Endometrium (tissue), 2 donors: ENCODE measurements at regions not wholly inside any gene's neighbourhood (a gene's known extent, or its start where the extent isn't known, plus 50 kb on each side); places are given as distances from the start of the nearest gene placed in this dataset.

ENCODE experiments used
- FAIRE-seq: peaks from 2 replicates; lab custom pipeline; 2012; peaks lifted over from hg19 to GRCh38; lab: Jason Lieb, UNC
- donor health status: control.
- donor health status: control.

DNA sequence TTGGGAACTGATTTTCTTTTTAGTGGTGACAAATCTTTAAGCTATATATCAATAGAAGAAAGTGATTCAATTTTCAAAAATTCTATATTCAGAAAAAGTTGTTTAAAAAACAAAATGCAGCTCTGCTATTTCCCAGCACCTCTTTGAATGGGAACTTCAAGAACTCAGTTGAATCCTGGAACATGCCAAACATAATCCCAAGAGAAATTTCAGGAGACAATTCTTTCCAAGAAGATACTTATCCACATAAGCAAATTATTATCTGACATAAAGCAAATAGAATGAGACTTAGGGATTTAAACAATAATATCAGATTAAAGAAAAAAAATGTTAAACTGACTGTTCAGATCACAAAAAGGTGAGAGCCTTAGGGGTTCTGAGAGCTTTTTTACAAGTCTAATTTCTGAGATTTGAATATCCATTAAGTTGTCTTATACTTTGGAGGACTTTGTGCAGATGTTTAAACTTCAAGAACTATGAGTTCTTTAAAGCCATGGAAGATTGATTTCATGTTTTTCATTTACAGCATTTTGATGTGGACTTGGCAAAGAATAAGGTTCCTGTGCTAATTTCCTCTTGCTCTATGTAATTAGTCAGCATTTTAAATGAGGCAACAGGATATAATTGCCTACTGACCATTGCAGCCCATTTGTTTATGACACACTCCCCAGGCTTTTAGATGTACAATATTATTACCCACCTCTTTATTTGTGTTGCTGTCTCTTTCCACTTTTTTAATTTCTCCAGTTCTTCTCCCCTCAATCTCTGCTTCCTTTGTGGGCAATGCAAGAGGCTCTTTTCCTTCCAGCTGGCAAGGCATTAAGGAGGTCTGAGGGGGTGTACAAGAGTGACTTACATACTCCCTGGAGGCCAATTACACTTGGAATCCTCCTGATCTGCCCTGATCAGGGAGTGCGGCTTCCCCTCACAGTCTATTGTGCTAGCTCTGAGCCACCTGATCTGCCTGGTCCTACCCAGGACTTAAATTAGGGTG, 419.1 kb downstream of the NR2F1-AS1 start:
- peak; percentile 51 for FAIRE-seq

DNA sequence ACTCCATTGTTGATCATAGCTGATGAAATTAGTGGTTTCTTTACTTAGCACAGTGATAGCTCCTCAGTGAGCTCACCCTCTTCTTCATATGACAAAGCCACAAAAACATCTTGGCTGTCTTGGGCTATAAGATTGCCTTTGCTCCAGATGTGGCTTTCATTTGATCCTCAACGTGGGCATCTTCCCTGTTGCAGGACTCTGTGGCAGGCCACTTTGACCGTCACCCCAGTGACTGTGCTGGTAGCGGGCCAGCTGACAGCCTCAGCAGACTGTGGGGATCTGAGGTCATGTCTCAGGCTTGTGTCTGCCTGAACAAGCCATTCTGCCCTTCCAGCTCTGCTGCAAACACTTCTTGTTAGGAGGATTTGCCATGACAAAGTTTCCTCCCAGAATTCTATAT, 422.2 kb downstream of the NR2F1-AS1 start:
- FAIRE-seq = no peak

DNA sequence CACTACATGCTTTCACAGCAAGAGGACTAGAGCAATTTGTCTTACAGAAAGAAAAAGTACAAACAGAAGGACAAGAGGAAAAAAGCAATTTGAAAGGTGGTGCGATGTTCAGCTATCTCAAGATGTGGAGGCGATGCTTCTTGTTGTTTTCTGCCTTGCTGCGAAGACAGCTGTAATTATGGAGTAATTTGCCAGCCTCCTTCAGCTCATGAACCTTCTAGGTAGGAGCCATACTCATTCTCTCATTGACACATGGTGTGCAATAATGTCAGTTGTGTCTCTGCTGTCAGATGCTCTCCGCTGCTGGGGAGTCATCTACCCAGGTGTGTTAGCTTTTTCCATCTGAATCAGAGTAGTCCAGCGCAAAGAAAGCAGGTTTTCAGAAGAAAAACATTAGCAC, 424.5 kb downstream of the NR2F1-AS1 start:
- FAIRE-seq = no peak

DNA sequence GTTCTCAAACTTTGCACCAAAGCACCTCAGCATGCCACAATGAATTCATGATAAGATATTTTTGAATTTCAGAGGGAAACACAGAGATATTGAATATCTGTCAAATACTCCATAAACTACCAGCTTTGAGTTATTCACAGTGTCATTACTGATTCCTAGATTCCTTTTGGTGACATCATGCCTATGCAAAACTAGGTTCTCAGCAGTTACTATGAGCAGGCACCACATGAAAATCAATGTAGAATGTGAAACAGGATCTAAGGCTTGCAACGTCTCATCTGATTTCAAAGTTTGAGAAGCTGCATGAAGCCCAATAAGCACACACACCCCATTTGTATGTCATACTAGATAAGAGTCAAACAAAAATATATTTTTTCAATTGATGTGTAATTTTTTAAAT, 426.5 kb downstream of the NR2F1-AS1 start:
- no peak for FAIRE-seq

DNA sequence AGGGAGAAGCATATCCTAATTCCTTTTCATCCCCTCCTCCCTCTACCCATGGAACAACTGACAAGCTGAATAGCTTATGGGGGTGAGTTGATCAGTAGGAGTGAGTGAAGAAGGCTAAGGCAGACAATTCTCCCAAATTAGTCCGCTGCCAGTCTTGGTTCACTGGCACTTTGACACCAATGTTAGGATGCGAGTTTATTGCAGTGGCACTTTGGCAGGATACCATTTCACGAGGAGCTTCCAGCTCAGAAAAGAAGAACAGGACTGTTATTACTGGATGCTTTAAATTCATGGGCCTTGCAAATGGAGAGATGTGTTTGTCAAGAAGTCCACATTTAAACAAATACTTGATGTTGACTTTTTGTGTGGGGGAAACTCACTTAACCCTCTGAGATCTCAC, 427.6 kb downstream of the NR2F1-AS1 start:
- no peak for FAIRE-seq

DNA sequence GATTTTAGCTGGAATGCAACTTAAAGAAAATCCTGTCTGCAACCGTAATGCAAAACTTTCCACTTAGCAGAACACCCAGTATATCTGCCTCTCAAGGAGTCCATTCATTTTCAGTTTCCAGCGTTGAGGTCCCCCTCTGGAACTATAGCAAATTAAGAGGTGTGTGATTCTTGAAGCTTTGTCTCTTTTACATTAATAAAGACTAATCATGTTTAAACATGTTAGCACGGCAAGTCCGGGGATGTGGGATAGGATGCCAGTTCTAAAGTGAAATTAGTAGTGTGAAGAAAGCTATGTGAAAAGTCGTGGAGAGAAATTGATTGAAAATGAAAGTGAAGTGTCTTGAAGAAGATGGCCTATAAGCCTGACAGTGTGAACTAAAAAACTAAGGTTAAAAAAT, 429.1 kb downstream of the NR2F1-AS1 start:
- FAIRE-seq = no peak

DNA sequence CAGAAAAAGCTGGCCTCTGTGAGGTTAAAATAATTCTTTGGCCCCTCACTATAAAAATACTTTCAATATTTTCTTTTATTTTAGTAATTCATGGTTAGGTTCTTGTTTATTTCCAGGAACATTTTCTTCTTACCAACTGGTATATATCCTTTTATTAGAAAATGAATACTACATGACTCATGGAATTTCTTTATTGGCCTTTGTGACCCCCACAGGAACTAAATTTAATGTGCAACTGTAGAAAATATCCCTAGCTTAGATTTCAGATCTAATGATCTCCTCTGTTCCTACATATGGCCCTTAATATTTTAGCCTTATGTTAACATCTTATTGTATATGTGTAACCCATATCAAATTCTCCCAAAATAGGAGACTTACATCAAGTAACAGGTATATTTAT, 429.9 kb downstream of the NR2F1-AS1 start:
- FAIRE-seq = peak; percentile 15

DNA sequence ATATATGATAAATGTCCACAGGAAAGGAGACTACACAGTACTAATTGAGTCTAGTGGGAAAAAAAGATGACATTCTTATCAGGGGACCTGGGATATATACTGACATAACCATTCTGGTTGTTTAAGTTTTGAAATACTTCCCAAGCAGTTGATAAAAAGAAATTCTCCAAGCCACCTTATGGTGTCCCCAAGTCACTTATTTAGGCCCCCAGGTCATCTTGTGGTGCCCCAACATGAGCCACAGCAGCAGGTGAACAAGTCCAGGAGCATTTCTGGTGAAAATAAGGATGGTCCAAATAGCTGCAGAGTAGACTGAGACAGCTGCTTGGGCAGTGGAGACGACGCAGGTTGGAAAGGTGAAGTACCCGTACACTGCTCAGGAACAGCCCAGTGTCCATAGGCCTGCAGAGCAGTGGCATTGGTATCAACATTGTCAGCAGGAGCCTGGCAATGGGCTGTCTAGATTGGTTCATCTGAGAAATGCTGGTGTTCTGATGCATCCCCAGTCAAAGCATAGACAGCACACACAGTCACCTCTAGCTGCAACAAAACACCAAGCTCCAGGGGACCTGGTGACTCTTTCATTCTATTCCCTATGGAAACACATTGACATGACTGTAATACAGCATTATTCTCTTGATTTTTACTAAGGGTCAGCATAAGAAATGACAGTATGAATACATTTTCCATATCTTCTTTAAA, 430.6 kb downstream of the NR2F1-AS1 start:
- no peak for FAIRE-seq

DNA sequence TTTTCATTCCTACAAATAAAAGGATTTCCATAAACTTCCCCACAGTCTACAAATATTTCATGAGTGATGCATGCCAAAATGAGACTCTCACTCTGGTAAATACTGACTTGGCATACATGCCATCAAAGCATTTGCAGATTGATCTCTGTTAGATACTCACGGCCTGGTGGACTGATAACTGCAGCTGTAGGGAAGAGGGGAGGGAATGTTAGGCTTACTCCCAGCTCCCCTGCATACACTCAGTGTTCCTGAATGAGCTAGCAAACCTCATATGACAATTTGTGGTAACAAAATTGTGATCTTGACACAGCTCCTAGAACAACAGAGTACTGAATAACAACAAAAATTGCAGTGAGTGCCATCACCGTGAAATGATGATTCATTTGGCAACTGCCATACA, 435.3 kb downstream of the NR2F1-AS1 start:
- FAIRE-seq = no peak

DNA sequence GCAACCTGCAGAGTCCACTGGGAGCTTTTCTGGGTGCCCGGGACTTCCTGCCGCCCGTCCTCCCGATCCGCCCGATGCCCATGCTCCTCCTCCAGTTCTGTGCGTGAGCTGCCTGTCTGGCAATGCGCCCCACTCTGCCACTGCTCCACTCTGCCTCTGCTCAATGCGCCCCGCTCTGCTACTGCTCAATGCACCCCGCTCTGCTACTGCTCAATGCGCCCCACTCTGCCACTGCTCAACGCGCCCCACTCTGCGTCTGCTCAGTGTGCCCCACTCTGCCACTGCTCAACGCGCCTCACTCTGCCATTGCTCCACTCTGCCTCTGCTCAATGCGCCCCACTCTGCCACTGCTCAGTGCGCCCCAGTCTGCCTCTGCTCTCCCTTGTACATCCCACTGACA, 436.0 kb downstream of the NR2F1-AS1 start:
- FAIRE-seq = no peak

DNA sequence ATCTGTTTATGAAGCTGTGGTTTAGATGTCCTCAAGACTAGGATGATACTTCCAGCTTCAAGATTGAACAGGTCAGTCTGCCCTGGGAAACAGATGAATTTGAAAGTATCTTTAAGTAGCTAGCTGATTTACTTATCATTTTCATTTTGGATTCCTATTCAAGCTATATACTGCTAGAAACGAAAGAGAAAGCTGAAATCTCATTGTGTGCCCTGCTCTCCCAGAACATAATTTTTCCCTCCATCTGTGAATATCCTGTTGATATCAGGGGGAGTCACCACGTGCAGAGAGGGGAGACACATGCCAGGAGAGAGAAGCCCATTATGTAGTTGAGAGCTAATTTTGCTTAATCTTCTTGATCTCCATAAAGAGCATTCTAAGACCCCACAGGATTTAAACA, 439.1 kb downstream of the NR2F1-AS1 start:
- no peak for FAIRE-seq

DNA sequence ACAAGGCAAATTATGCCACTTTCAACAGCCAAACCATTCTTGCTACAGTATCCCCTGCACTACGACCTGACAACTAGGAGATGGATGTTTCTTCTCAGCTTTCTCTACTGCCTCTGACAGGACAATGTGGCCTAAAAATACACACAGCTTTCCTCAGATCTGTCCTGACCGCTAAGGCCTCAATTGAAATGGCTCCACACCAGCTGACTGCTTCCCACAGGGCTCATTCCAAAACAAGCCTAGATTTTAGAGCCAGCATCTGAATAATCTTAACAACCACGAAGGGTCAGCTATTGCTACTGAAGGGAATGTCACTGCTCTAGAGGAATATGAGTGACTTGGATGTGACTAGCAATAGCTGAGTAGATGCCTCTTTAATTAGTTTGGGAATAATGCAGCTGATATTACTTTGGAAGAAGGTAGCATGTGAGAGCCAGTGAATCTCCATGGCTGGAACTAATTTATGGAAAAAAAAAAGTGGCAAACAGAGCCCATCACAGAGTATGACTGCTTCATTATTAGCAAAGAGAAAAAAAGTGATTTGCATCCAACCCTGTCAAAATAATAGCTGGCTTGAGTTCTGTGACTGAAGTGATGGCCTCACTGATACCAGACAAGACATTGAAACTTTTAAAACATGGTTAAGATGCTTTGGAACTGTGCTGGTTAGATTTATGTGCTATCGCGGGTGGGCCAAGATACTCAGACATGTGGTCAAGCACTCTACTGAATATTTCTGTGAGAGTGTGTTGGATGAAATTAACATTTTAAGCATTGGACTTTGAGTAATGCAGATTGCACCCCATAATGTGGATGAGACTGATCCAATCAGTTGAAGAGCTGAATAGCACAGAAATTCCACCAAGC, 450.2 kb downstream of the NR2F1-AS1 start:
- no peak for FAIRE-seq

DNA sequence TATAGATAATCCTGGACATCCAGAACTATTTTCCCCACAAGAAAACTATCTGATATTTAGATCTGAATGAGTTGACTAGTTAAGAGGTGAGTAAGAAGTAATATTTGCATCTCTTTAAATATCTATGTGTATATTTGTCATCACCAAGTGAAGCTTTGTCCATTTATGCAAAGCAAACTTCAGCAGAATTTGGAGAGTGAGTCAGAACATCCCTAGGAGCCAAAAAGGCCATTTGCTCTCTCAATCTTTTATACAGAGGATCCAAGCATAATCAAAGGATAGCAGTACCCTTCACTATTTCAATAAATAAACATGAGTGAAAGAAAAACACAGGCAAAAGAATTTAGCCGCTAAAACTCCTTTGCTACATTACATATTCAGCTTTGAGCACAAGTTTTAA, 454.4 kb downstream of the NR2F1-AS1 start:
- FAIRE-seq = no peak

DNA sequence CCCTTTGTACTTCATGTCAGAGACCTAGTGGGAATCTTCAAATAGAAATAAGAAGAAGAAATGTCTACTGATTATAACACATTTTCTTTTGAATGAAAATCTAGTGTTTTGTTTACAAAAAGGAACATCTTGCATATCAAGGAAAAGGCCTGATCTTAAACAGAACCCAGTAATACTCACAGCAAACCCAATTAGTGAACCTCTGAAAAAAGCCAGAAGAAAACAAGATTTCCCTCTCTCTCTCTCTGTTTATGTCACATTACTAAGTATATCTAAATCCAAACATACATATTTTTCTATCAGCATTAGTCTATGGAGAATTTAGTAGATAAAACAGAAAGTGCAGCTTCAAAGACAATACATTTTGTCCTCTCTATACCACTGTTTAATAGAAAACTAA, 457.9 kb downstream of the NR2F1-AS1 start:
- peak; percentile 74 for FAIRE-seq

DNA sequence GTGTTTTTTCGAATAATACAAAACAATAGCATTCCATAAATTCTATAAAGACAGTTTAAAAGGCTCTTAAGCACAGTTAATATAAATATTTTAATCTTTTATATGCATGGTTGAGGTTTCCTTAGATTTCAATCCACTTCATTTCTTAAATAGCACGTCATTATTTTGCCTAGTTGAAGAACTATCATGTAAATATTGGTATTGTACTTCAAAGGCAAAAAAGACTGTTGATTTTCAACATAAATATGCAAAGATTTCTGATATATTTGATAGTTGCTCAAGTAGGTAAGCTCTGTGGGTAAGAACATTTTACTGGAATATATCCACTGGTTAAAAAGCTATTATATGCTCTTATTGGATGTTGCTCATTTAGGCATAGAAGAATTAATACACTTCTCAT, 458.6 kb downstream of the NR2F1-AS1 start:
- FAIRE-seq = peak; percentile 62

DNA sequence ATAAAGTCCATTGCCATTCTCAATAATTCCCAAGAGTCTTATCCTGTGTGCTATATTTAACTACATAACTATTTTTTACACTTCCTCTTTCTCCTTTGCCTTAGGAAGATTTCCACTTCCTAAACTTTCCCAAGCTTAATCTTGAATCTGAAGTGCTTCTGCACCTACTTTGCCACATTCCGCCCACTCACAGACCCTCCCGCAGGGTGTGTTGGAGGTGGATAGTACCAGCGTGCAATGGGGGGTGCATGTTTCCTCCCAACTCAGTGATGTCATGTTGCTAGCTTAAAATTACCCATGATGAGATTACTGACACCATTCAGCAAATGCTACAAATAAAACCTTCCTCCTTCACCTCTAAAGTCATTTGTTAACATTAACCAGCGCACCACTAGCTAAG, 460.2 kb downstream of the NR2F1-AS1 start:
- FAIRE-seq = no peak

DNA sequence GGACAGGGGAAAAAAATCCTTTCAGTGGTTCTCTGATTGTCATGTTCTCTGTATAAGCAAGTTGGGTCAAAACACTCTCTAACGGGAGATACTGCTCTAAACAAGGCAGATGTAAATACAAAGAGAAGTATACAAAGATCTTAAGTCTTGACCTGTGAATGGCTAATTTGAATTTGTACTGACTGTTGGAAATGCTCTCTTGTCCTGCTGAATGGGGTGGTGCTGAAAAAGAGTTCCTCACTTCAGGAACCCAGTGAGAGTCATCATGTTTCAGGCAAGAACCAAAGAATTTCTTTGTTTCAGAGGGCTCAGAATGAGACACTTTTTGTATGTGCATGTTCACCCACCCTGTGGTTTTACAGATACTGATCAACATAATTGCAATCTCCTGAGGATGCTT, 461.0 kb downstream of the NR2F1-AS1 start:
- no peak for FAIRE-seq

DNA sequence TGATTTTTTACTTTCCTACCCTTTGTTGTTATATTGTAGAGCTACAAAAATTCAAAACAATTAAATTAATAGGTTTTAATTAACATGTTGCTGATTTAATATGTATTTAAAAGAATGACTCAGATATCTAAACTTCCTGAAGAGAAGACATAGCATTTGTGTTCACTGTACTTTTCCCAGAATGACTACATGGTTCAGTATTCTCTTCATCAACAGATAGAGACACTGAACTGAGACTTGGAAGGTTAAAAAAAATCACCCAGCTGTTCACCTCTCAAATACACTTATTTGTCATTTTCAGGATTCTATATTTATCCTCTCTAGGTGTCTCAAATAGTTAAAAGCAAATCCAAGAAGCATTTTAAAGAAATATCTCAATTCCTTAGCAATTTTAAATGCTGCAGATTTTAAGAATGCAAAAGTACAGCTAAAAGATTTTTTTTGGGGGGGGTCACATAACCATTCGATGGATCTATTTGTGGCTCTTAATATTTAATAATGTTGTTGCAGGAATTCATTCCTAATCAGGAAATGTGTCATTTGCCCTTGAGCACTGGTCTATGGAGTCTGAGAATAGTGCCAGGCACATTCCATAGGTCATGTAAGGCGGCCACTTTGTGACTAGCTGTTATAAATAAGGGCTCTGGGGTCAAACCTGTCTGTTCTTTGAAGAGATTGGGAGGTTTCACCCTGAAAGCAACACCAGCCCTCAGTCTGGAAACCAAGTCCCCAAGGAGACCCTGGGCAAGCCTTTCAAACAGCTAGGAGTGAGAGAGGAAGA, 463.1 kb downstream of the NR2F1-AS1 start:
- FAIRE-seq = peak; percentile 95

DNA sequence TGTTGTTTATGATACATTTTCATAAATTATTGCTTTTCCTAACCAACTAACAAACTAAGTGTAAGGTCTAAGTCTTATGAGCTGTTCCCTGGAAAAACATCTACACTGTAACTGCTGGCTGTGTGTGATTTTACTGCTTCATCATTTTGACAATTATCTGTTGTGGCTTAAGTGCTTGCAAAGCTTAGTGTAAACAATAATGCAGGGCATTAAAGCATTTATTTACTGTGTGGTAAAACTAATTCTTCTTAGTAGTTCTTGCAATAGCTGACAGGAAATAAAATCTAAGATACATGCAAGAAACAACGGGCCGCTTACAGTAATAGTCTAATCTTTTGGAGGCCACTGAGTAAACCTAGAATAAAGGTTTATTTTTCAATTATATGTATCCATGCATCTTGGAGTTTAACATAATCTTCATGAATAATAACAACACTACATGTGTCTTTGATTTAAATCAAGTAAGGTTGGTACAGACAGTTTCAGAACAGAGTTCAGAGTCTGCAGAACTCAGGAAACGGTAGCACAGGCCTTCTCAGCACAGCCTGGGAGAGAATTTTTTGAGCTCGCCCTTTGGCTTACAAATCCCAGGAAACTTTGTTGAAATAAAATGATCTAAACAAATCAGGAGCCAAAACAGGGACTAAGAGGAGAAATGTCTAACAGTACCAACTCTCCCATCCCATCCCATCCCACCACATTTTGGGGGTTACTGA, 473.1 kb downstream of the NR2F1-AS1 start:
- FAIRE-seq = peak; percentile 60

DNA sequence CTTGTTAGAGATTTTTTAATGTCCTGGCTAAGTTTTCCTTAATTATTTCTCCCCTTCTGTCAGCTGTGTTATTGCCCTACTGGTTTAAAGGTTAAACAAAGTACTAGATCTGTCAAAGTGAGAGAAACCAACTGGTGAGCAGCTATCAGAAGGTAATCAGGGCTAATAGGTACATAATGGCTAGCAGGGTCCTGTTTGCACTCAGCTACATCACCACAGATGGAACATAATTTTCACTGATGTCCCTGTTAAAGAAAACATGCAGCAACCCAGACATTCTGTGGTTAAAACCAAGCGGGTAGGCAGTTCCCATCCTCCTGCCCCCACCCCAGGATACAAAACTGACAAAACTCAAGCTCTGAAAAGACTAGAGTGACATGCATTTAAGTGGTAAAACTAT, 473.9 kb downstream of the NR2F1-AS1 start:
- no peak for FAIRE-seq

DNA sequence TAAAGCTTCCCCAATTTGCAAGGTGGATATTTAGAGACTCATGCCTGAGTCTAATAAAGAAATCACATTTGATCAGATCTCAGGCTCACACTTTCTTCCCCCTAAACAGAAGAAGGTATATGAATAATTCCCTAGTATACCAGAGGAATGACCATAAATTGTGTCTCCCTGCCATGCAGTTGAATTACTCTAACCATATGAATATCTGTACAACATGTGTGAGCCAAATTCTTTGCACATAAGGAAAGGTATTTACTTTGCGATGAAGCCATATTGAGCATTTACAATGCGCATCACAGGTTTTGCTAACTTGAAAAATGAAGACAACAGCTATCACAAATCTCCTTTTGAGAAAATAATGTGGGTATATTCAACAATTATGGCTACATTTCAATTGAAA, 479.4 kb downstream of the NR2F1-AS1 start:
- no peak for FAIRE-seq
